22Rv1 (cell line): ENCODE measurements at regions not wholly inside any gene's neighbourhood (a gene's known extent, or its start where the extent isn't known, plus 50 kb on each side); places are given as distances from the start of the nearest gene placed in this dataset.

Experiments
- ZFX ChIP-seq: fragments of 450-650 bp; IDR thresholded peaks from 2 replicates; pipeline ENCODE4 v1.6.1; 2017; ENCODE audit warnings: antibody characterized with exemption, borderline replicate concordance
- TF ChIP-seq, protein P1 (sequence below): fragments of 450-650 bp; IDR thresholded peaks from 2 replicates; pipeline ENCODE4 v1.5.1; 2017; ENCODE audit warnings: mild to moderate bottlenecking

DNA sequence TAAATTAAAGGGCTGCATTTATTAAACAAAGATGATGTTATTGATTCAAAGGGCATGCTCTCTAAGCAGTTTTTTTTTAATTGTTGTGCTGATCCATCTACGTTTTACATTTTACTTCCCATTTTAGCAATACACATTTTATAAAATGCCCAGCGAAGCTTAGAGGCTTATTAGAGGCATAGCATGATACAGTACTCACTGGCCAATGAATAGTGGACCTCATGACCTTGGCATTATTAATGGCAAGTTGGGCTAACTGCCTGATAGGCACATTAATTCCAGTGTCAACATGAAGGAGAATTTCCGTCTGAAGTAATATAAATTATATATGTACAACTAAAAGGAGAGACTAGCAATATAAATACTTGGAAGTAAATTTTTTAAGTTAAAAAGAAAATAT lies 837.2 kb downstream of the EFNA5 start:
- TF ChIP-seq, protein P1, sequence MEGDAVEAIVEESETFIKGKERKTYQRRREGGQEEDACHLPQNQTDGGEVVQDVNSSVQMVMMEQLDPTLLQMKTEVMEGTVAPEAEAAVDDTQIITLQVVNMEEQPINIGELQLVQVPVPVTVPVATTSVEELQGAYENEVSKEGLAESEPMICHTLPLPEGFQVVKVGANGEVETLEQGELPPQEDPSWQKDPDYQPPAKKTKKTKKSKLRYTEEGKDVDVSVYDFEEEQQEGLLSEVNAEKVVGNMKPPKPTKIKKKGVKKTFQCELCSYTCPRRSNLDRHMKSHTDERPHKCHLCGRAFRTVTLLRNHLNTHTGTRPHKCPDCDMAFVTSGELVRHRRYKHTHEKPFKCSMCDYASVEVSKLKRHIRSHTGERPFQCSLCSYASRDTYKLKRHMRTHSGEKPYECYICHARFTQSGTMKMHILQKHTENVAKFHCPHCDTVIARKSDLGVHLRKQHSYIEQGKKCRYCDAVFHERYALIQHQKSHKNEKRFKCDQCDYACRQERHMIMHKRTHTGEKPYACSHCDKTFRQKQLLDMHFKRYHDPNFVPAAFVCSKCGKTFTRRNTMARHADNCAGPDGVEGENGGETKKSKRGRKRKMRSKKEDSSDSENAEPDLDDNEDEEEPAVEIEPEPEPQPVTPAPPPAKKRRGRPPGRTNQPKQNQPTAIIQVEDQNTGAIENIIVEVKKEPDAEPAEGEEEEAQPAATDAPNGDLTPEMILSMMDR, result no peak
- no peak for TF ChIP-seq ZFX
